Erythroblast (primary cell): ENCODE measurements at regions not wholly inside any gene's neighbourhood (a gene's known extent, or its start where the extent isn't known, plus 50 kb on each side); places are given as distances from the start of the nearest gene placed in this dataset.

Experiments used
- GATA1 ChIP-seq: IDR thresholded peaks from 2 replicates; pipeline ENCODE4 v1.6.1; 2011; ENCODE audit warnings: low read depth, mild to moderate bottlenecking, control low read depth, low read length, moderate library complexity
- POLR2A ChIP-seq: IDR thresholded peaks from 2 replicates; pipeline ENCODE4 v1.6.1; 2011; ENCODE audit warnings: mild to moderate bottlenecking, low read length

GRCh38 chr4:171281359-171281758 lies 531.8 kb upstream of the GALNTL6 start:
- TF ChIP-seq POLR2A (no peak), GATA1 (no peak)
